ENCODE measurements at regions not wholly inside any gene's neighbourhood (a gene's known extent, or its start where the extent isn't known, plus 50 kb on each side); places are given as distances from the start of the nearest gene placed in this dataset.

DNA sequence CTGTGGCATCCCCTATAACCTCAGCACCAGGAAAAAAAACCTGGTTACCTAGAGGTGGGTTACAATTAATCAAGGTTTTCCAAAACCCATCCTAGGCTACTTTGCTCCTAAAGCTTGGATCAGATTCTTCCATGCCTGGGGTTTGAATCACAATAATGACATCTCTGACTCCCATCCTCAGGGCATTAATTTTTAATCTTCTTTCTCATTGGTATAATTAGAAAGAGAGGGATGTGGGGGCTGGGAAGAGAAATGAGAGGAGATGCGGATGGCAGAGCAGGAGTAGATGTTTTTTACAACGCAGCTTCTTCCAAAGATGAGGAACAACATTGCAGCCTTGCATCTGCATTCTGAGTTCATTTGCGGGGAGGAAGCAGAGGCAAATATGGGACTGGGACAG, 117.2 kb upstream of the E2F8 start:
- DNase-seq: no peak

DNA sequence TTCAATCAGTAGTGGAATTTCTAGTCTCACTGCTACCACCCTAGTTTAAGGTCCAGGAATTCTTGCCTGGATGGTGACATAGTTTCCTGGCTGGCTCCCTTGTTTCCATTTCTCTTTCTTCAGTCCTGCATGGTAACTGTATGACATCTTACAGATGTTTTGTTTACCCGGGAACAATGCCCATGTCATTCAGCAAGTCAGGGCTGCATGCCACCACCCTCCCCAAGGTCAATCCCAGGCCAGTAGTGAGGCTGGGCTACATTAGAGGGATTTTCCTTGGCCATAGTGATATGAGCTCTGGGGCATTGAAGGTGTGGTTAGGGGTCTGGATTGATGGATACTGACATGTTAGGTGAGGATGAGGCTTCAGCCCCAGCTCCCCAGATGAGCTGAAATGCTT, 114.9 kb upstream of the E2F8 start:
- DNase-seq: no peak

DNA sequence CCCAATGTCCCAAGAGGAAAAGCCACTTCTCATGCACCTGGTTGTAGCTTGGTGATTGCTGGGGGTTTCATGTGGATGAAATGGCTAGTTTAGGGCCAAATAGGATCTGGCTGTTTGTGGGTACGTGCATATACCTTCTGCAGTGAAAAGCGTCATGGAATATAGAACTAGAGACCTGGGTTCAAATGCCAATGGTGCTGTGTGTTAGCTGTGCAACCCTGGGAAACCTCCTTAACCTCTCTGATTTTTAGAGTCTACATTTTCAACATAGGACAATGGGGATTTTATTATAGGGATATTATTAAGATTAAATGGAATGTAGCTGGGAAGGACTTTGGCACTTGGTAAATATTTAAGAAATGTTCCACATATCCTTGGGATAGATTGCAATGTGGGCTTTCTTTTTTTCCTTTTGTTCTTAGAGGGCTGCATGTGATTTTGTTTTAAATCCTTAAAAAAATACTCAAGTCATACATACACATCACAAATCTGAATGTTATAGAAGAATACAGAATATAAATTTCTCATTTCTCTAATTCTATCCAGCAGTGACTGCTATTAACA, 112.6 kb upstream of the E2F8 start:
- DNase-seq: no peak

DNA sequence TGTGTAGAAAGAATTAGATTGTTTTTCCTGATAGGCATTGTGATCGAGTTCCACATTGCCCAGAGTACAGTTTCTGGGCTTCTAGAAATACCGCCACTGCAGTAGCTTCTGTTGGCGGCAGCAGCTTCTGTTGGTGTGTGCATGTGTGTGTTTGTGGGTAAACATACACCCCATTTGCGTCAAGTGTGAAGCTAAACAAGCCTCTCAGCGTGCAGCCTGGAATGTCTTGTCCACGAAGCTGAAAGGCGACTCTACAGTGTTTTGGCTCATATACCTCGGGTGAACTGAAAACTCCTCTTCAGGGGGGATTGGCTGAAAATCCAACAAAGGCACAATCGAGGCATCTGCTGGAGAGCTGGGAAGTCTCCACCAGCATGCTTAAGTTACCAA, 112.0 kb upstream of the E2F8 start:
- DNase-seq: no peak

DNA sequence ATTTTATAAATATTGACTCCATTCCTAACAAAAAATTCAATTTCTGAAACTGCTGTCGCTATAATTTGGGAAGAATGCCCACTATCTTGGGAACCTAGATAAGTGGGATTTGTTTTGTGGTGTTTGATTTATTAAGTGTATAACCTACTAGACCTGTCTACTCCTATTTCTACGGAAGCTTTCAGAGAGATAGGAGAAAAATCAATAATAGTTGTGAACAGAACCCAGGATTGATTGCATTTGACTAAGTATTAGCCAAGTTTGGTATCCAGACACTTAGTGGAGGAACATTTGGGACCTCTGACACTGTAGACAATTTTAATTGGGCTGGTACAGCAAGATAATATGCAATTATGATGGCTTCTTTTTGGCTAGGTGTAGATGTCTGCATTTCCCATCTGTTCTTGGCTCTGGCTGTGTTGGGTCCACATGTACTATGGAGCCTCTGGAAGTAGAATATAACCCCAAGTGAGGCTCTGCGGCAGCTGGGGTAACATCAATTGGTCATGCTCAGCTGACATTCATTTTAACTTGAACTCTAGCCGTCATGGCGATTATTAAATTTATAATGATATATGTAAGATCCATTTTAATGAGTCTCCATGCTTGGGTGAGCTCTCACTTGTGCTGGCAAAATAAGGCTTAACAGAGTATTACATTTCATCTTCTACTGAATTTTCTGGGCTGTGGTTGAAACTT, 111.5 kb upstream of the E2F8 start:
- DNase-seq: no peak

DNA sequence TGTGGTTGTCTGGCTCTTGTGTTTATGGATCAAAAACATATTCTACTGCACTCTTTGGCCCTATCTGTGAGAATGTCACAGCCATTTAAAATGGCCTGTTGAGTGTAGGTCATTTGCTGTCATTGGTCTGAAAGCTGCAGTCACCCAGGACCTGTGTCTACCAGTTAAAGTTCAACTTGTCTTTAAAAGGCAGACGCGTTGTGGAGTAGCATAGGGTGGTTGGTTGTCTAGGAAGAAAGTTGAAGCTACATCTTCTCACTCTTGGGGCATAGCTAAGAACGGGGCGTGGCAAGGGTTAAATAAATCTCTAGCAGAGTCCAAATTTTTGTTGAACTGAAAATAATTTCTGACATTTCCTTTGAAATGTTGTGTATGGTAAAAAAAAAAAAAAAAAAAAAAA, 110.7 kb upstream of the E2F8 start:
- DNase-seq: no peak

DNA sequence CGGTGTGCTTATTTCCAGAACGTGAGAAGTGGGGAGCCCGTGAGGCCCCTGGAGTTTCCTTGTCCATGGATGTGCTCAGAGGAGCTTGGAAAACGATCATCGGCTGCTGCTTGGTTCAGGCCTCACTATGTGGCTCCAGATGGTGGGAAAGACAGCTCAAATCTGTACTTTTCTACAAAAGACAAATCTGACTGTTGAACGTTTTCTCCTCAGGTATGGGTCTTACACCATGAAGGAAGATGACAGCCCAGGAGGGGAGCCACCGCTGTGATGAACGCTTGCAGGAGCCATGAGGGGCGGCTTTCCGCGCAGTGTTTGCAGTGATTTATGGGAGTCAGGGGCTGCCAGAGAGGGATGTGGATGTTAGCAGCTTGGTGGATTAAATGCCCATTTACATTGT, 109.4 kb upstream of the E2F8 start:
- DNase-seq: no peak

DNA sequence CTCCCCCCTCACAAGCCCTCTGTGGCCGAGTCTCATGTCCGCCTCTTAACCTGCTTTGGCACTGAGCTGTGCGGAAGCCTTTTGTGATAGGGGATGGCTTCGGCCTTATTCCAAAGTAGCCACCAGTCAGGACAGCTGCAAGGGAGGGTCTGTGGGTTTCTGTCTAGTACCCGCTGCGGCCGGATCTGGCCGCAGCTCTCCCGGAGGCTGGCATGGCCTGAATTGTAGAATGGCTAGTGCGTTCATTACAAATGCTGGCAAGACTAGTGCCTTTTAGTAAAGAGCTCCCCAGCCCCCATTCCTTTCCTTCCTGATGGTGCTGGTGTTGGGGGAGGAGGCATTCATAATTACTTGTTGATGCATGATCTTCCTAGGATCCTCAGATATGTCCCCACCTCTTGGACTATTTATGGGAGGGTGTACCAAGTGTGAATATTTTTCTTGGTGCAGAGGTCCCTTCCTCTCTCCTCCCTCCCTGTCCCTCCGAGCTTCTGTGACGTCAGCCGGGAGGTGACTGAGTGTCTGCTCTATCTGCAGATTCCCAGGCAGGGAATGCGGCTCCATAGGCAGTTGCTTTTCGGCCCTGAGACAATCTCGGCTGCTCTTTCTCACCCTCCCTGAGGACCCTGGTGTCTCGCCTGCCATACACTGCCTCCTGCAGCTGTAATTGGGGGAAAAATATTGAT, 108.7 kb upstream of the E2F8 start:
- DNase-seq: no peak

DNA sequence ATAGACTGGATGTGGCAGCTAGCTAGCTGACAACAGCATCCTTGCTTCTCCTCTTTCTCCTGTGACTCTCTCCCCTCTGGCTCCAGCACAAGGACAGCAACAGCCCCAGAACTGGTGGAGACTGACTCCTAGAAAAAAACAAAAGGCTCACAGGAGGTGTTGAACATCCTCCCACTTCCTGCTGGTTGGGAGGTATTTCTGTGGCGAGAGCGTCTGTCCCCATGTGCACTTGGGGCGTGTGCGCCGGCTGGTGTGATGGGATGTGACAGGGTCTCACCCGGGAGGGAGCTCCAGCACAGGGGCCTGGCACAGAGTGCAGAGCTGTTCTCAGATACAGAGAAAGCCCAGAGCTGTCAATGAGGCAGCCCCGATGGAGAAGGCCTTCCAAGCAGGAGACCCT, 107.2 kb upstream of the E2F8 start:
- no peak for DNase-seq

DNA sequence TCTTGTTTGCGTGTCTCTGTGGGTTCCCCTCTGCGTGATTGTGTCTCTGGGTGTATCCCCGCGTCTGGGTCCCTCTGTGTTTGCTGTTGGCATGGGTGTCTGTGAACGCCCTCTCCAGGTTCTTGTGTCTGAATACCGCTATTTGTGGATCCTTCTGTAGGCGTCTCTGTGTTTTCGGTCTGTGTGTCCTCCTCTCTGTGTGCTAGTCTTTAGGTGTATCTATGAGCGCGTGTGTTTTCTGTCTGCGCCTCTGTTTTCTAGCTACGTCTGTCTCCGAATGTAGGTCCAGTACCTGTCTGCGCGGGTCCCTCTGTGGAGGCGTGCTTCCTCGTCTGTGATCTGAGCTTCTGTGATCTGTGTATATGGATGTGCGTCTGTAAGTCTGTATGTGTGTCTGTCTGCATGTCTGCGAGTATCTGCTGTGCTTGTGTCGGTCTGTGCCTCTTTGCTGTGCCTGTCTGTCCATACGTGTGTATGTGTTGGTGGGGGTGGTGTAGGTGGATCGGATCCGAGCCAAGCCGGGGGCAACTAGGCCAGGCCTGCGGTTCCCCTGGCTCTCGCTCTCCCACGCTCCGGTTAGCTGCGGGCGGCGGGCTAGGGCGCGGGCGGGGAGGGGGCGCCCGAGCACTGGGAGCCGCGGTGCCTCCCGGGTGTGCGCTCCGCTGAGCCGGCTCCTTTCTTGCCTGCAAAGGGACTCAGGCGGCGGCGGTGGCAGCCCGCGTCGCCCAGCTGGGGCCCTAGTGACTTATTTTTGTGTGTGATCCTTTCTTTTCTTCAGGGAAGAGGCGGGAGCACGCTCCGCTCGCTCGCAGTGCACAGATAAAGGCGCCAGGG, 105.3 kb upstream of the E2F8 start:
- DNase-seq: no peak

DNA sequence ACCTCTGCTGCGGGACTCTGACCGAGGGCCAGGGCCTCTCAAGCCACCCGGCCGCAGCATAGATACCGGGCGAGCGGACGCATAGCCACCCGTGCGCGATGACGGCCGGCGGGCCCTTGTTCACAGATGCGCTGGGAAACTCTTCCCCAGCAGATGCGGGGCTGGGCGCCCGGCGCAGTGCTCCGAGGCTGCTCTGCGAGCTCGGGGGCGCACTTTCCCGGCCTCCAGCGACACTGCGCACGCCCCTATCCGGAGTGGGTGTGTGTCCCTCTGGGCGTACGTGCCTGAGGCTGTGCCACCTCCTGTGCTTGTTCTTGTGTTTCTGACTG, 104.7 kb upstream of the E2F8 start:
- no peak for DNase-seq

DNA sequence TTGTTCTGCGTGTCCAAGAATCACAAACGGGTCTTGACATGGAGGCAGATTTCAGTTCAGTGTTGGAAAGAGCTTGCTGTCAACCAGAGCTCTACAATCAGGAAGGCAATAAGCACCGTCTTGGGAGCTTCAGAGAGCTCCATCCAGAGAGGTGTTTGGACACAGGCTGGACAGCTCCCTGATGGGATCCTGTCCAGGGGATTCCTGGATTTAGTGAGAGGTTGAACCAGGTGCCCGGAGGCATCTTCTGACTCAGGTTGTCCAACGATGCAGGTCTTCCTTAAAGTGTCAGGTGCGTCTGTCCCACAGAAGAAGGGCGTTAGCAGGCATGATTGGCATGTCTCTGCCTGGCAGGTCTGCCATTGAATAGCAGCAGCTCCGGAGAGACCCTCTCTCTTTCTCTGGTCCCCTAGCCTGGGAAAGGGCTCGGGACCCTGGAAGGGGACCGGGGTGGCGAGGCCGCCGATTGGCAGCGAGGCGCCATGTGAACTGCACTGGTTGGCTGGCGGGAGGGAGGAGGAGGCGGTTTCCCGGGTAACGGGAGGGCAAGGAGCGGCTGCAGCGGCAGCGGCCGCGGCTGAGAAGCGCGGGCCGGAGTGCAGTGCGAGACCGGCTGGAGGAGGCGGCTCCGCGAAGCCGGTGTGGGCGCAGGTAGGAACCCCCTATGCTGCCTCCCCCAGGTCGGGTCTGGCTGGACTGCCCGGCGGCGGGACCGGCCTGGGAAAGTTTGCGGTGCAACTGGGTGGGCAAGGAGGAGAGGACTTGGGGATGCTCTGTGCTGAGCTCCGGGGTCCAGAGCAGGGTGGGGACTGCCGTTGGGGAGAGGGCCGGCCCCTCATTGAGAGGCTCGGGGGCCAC, 104.1 kb upstream of the E2F8 start:
- no peak for DNase-seq

DNA sequence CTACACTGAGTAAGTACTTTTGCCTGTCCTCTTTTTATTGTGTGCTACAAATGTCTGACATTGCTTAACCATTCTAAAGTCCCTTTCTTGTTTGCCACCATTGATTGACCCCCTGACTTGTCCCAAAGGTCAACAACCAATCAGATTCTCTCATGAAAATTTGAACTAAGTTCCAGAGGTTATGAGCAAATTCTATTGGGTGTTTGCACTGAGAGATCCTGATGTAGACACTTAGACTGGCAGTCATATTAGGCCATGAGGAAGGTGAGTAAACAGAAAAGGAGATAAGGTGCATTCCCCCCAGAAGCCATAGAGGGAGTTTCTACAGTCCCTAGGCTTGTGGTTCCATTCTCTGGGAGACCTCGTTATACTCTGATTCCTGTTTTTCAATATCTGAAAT, 101.3 kb upstream of the E2F8 start:
- no peak for DNase-seq

DNA sequence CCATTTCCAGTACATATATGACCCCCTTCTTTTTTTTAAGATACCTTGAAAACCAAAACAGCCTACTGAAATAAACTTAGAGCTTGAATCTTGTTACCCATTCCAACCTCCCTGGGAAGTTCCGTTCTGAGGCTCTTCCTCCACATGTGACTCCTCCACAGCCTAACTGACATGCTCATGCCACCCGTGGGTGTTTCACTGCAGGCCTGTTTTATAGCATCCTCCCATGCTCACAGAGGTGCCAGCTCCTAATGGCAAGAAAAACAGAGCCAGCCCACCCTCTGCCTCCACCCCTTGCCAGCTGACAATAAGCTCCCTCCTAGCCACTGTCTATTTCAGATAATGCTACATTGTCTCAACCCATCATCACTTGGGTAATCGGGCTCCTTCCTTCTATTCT, 97.6 kb upstream of the E2F8 start:
- DNase-seq: no peak

DNA sequence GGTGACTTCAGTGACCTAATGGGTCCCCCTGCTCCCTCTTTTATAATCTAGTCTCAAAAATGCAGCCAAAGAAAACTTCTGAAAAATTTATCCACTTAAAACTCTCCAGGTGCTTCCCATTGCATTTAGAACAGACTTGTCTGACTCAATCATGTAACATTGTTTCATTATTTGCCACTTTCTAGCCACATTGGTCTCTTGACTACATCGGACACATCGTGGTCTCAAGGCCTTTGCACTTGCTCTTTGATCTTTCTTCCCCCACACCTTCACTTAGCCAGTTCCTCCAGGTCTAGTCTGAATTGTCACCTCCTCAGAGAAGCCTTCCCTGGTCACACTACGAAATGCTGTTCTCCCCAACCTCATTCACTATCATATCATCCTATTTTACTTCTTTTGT, 97.0 kb upstream of the E2F8 start:
- DNase-seq: no peak

DNA sequence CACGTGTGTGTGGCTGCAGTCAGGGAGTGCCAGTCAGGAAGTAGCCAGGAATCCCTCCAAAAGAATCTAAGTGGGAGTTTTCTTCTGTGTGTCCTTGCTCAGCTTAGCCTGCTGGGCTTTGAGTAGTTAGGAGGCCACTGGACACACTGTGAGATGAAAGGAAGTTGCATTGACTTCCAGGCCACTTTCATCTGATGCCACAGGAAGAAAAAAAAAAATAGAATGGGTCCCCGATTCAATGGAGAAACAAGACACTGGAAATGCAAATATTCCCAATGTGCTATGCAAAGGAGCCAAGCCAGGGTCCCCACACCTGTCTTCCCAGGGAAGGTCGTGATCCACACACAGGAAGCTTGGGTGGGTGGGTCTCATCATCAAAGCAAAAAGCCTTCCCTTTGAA, 95.6 kb upstream of the E2F8 start:
- no peak for DNase-seq

DNA sequence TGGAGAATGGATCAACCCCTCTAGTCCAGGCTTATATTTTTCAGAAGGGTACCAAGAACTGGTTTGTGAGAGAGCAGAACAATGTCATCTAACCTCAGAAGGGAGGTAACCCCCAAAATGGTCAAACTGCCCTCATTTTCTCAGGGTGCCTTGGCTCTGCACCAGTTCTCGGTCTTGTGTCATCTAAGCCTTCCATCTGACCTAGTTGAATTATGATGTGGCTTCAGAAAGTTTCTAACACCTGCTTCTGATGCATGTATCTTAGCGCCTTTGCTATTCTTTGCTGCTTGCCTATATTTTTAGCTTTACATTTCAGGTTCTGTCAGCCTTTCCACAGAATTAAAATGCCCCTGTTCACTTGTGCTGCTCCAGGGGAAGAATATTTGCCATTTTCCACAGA, 91.7 kb upstream of the E2F8 start:
- no peak for DNase-seq

DNA sequence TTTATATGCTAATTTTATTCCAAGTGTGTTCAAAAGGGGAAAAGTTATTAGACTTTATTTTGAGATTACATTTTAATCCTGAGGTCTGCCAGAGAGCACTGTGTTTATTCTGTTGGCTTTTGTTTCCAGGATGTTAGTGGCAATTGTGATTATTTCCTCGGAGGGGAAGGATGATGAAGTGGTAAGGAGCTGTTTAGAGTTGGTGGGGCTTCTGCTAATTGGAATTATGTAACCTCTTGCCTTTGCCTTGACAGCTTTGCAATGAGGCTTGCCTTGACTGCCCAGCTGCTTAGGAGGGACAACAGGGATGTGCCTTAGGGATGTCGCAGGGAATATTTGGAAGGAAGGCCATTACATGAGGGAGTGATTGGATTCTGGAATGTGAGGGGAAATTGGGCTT, 89.7 kb upstream of the E2F8 start:
- DNase-seq: no peak

DNA sequence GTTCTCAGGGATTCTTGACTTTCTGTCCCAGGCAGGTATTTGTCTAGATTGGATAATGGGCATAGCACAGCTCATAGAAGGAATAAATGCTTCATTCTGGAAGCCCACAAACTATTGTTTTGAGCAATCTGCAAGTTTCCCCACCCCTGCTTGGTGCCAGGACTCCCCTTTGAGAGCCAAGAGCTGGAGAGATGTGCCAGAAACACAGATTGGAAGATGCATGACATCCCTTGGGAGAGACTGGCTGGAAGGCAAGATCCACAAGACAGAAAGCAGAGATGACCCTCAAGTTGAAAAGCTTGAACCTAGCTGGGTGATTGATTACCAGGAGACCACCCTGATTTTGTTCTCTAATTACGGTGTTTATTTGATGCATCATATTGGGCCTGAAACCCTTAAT, 89.2 kb upstream of the E2F8 start:
- DNase-seq: no peak

DNA sequence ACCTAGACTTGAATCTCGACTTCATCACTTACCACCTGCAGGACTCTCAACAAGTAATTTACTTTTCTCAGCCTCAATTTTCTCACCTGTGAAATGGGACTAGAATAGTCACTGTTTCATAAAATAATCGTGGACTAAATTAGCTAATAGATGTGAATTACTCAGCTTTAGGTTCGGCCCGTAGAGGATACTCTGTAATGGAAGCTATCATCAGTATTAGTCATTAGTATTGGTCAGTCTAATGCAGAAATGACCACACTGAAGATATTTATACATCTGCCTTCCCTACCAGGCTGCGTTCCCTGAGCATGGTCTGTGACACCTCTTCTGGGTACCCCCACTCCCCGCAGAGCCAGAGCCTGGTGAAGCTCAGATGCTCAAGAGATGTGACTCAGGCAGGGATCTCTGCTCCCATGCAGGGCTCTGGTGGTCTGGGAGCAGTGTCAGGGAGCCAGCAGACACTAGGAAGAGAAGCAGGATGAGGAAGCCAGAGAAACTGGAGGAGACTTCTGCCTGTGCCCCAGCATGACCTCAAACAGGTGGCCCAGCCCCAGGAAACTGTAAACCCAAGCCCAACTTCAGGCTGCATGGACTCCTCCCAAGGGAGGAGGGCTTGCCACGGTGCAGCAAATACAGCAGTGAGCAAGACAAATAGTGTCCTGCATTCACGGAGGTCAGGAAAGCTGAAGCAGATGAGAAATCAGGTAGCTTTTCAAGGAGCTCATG, 88.0 kb upstream of the E2F8 start:
- no peak for DNase-seq

DNA sequence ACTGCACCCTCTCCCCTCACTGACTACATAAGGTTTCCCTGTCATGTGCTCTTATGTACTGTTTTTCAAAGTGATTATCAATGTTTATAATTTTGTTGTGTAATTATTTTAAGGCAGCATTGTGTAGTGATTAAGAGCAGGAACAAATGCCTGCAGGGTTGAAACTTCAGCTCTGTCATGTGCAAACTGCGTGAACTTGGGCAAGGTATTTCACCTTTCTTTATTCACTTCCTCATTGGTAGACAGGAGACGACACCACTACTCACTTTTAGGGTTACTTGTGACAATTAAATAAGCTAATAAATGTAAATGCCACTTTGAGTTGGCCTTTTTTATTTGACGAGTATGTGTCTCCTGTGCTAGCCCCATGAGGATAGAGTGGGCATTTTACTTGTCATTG, 86.5 kb upstream of the E2F8 start:
- DNase-seq: no peak

DNA sequence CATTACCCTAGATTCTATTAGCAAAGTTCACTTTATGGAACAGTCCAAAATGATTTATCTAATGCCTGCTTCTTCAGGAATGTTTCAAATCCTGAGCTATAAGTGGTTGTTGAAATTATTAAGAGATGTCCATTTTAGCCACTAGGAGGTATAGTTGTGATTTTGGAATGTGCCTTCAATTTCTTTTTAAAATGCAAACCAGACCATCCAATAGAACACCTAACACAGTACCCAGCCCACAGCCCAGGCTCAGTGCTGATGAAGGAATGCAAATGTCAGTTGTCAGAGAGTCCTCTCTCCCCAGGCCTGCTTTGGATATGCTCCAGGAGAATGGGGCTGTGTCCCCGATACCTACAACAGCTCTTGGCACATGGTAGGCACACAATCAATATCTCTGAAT, 85.8 kb upstream of the E2F8 start:
- DNase-seq: no peak

Measured in SHP77 (cell line).